GM23338 (cell line): ENCODE measurements at regions not wholly inside any gene's neighbourhood (a gene's known extent, or its start where the extent isn't known, plus 50 kb on each side); places are given as distances from the start of the nearest gene placed in this dataset.

Experiments
- ATAC-seq: fragments of 200-7000 bp; cut with Tn5 transposase; 3 replicates; pipeline ENCODE4 v1.9.1; 2020
- DNase-seq: peaks from one replicate; pipeline ENCODE4 v3.0.0-alpha.2; 2015; ENCODE audit warnings: low spot score
- H2AFZ ChIP-seq: fragments of 200-600 bp; sonication (generic); 2 replicates; pipeline ENCODE4 v1.8.0; 2016; ENCODE audit warnings: antibody characterized with exemption, mild to moderate bottlenecking, moderate library complexity
- H3F3A ChIP-seq: fragments of 200-600 bp; sonication (generic); replicated peaks from 2 replicates; pipeline ENCODE4 v1.8.0; 2017; ENCODE audit warnings: antibody characterized with exemption, mixed run types, low read depth
- H3K27ac ChIP-seq: fragments of 200-600 bp; sonication (generic); 2 replicates; pipeline ENCODE4 v1.6.1; 2016; ENCODE audit warnings: low read depth
- H3K27me3 ChIP-seq: fragments of 200-600 bp; sonication (generic); 2 replicates; pipeline ENCODE4 v1.8.0; 2016; ENCODE audit warnings: mild to moderate bottlenecking, mixed run types, moderate library complexity; ENCODE audit not compliant: insufficient read depth
- H3K36me3 ChIP-seq: fragments of 200-600 bp; sonication (generic); 2 replicates; pipeline ENCODE4 v1.8.0; 2016; ENCODE audit warnings: mild to moderate bottlenecking; ENCODE audit not compliant: insufficient read depth
- H3K4me1 ChIP-seq: fragments of 200-600 bp; sonication (generic); 2 replicates; pipeline ENCODE4 v1.8.0; 2016; ENCODE audit warnings: mild to moderate bottlenecking, moderate library complexity; ENCODE audit not compliant: insufficient read depth
- H3K4me2 ChIP-seq: fragments of 200-600 bp; sonication (generic); 2 replicates; pipeline ENCODE4 v1.7.1; 2017; ENCODE audit warnings: mixed run types
- H3K4me3 ChIP-seq: fragments of 200-600 bp; sonication (generic); 2 replicates; pipeline ENCODE4 v1.6.1; 2016; ENCODE audit warnings: mixed run types
- H3K79me2 ChIP-seq: fragments of 200-600 bp; sonication (generic); replicated peaks from 2 replicates; pipeline ENCODE4 v1.8.0; 2017; ENCODE audit warnings: mild to moderate bottlenecking; ENCODE audit not compliant: insufficient read depth
- H3K9me2 ChIP-seq: fragments of 200-600 bp; sonication (generic); 2 replicates; pipeline ENCODE4 v1.8.0; 2017; ENCODE audit not compliant: insufficient read depth
- H4K20me1 ChIP-seq: fragments of 200-600 bp; sonication (generic); replicated peaks from 2 replicates; pipeline ENCODE4 v1.8.0; 2017; ENCODE audit warnings: mild to moderate bottlenecking; ENCODE audit not compliant: insufficient read depth
- H3K27ac Mint-ChIP-seq: 2 replicates; pipeline ENCODE4 v1.8.0; 2020; ENCODE audit warnings: inconsistent platforms, mild to moderate bottlenecking, moderate library complexity, mixed read lengths
- H3K27me3 Mint-ChIP-seq: 3 replicates; pipeline ENCODE4 v1.8.0; 2022; ENCODE audit warnings: low read depth, mild to moderate bottlenecking, moderate library complexity, mixed read lengths, inconsistent platforms; ENCODE audit not compliant: insufficient read depth, poor library complexity
- H3K36me3 Mint-ChIP-seq: 3 replicates; pipeline ENCODE4 v1.8.0; 2021; ENCODE audit warnings: low read depth, mild to moderate bottlenecking, inconsistent platforms, moderate library complexity, mixed read lengths
- H3K4me1 Mint-ChIP-seq: 3 replicates; pipeline ENCODE4 v1.8.0; 2020; ENCODE audit warnings: mild to moderate bottlenecking, inconsistent platforms, mixed read lengths
- H3K4me3 Mint-ChIP-seq: 3 replicates; pipeline ENCODE4 v1.8.0; 2021; ENCODE audit warnings: moderate library complexity, mild to moderate bottlenecking, inconsistent platforms, mixed read lengths
- H3K9me3 Mint-ChIP-seq: 3 replicates; pipeline ENCODE4 v1.8.0; 2020; ENCODE audit warnings: moderate library complexity, mild to moderate bottlenecking, inconsistent platforms, mixed read lengths
- CREB1 ChIP-seq: fragments of 250-450 bp; sonication (Bioruptor Pico); IDR thresholded peaks from 2 replicates; pipeline ENCODE4 v1.5.0; 2020; ENCODE audit warnings: low read depth, mild to moderate bottlenecking, moderate library complexity
- CTCF ChIP-seq, 2 experiments: fragments of 200-600 bp in 1 of 2; sonication (generic) in 1 of 2; conservative IDR thresholded peaks; 2 replicates each; pipeline versions ENCODE4 v1.5.1 to v1.6.1; 2016 to 2017; ENCODE audit warnings: antibody characterized with exemption in 2 of 2, low read depth in 2 of 2, mild to moderate bottlenecking in 2 of 2, moderate library complexity in 1 of 2
- ETS1 ChIP-seq: IDR thresholded peaks from 2 replicates; pipeline ENCODE4 v1.6.1; 2016; ENCODE audit warnings: antibody characterized with exemption
- EZH2phosphoT487 ChIP-seq: fragments of 200-600 bp; sonication (generic); IDR thresholded peaks from one replicate; pipeline ENCODE4 v1.8.1; 2018; ENCODE audit warnings: antibody characterized with exemption; ENCODE audit not compliant: unreplicated experiment
- REST ChIP-seq: IDR thresholded peaks from one replicate; pipeline ENCODE4 v1.6.1; 2018; ENCODE audit warnings: antibody characterized with exemption; ENCODE audit not compliant: unreplicated experiment
- ZNF331 ChIP-seq: fragments of 250-450 bp; sonication (Bioruptor Pico); IDR thresholded peaks from 2 replicates; pipeline ENCODE4 v1.5.0; 2020; ENCODE audit warnings: low read depth, mild to moderate bottlenecking, moderate library complexity
- ZNF462 ChIP-seq: fragments of 250-450 bp; sonication (Bioruptor Pico); IDR thresholded peaks from 2 replicates; pipeline ENCODE4 v1.5.0; 2020; ENCODE audit warnings: mild to moderate bottlenecking, moderate library complexity

- no peak for TF ChIP-seq REST
- no peak for TF ChIP-seq ETS1
- TF ChIP-seq CTCF (conservative IDR thresholded peaks at IDR 0.05; ENCODE audit: low read depth in 2 of 2), result no peak
- TF ChIP-seq EZH2phosphoT487, result no peak
- TF ChIP-seq CREB1 (CRISPR knock-in tag), result no peak
Observed at GRCh38 chr5:25056836-25057235, 412.1 kb upstream of the CDH10 start (continued).

- H3K4me3 ChIP-seq, result no peak overlapping the region
- Mint-ChIP-seq H3K9me3 (no peaks in the 10 kb centered on the region), H3K4me1 (no peaks in the 10 kb centered on the region), H3K4me3 (no peak overlapping the region), H3K36me3 (no peaks in the 10 kb centered on the region; the same call in 2 of the 3 replicates), H3K27me3 (peaks cover 3% of the 10 kb centered on the region), H3K27ac (no peak overlapping the region)
- no peaks in the 10 kb centered on the region for H3K9me2 ChIP-seq
- H3K36me3 ChIP-seq, result no peaks in the 10 kb centered on the region
- ATAC-seq (no peak), DNase-seq (no peak)
- H3F3A ChIP-seq, result no peaks in the 10 kb centered on the region
- TF ChIP-seq EZH2phosphoT487, result no peak
- H2AFZ ChIP-seq, result no peak overlapping the region
- H3K27ac ChIP-seq, result no peak overlapping the region
- H3K79me2 ChIP-seq, result no peaks in the 10 kb centered on the region
- no peaks in the 10 kb centered on the region for H3K27me3 ChIP-seq
- H3K4me1 ChIP-seq, result no peaks in the 10 kb centered on the region
- H4K20me1 ChIP-seq, result no peaks in the 10 kb centered on the region
- no peak overlapping the region for H3K4me2 ChIP-seq
Observed at GRCh38 chr5:25033658-25034057, 388.9 kb upstream of the CDH10 start.

- H3K27ac ChIP-seq, result no peak overlapping the region
- H3K4me3 ChIP-seq, result no peak overlapping the region
- Mint-ChIP-seq H3K4me3 (no peak overlapping the region), H3K36me3 (no peaks in the 10 kb centered on the region), H3K9me3 (no peaks in the 10 kb centered on the region), H3K27me3 (peaks cover 3% of the 10 kb centered on the region), H3K27ac (no peak overlapping the region), H3K4me1 (no peaks in the 10 kb centered on the region)
- H3K36me3 ChIP-seq, result no peaks in the 10 kb centered on the region
- H3K4me2 ChIP-seq, result no peak overlapping the region
- no peak overlapping the region for H2AFZ ChIP-seq
- H3F3A ChIP-seq, result no peaks in the 10 kb centered on the region
- H3K27me3 ChIP-seq, result no peaks in the 10 kb centered on the region
- H4K20me1 ChIP-seq, result no peaks in the 10 kb centered on the region
- ATAC-seq (no peak), DNase-seq (no peak)
- no peaks in the 10 kb centered on the region for H3K4me1 ChIP-seq
- H3K9me2 ChIP-seq, result no peaks in the 10 kb centered on the region
- no peaks in the 10 kb centered on the region for H3K79me2 ChIP-seq
- no peak for TF ChIP-seq ZNF462 (CRISPR knock-in tag)
- no peak for TF ChIP-seq ZNF331 (CRISPR knock-in tag)
Observed at GRCh38 chr5:25029004-25029403, 384.2 kb upstream of the CDH10 start.
